ENCODE measurements at regions not wholly inside any gene's neighbourhood (a gene's known extent, or its start where the extent isn't known, plus 50 kb on each side); places are given as distances from the start of the nearest gene placed in this dataset.

- H3K27me3 ChIP-seq = no peaks in the 10 kb centered on the region
- H3K9me3 ChIP-seq = no peaks in the 10 kb centered on the region
- WGBS = 67% methylated on average over 2 of the region's 2 CpGs
- no peaks in the 10 kb centered on the region for H3K36me3 ChIP-seq
- H3K4me3 ChIP-seq = no peak overlapping the region
- intact Hi-C loops (cut with DNase I) = no loop called here
- no peaks in the 10 kb centered on the region for H3K4me1 ChIP-seq
- TF ChIP-seq POLR2A (IDR thresholded peaks at IDR 0.05; ENCODE audit: low read depth) (no peak), EP300 (IDR thresholded peaks at IDR 0.05) (no peak), CTCF (IDR thresholded peaks at IDR 0.05) (no peak), POLR2AphosphoS5 (IDR thresholded peaks at IDR 0.05) (no peak)
- no peak overlapping the region for H3K27ac ChIP-seq (replicated peaks in 1 of 4)
- DNase-seq (ENCODE audit: extremely low spot score) = no peak
These were observed 912.6 kb downstream of the TTLL7 start for GRCh38 chr1:83086346-83086745.

- Histone ChIP-seq H3K4me1 (no peaks in the 10 kb centered on the region), H3K27me3 (no peaks in the 10 kb centered on the region), H3K27ac (replicated peaks in 1 of 4) (no peak overlapping the region), H3K4me3 (no peak overlapping the region), H3K36me3 (no peaks in the 10 kb centered on the region), H3K9me3 (no peaks in the 10 kb centered on the region)
- intact Hi-C loops (cut with DNase I) = no loop called here
- no peak for DNase-seq (ENCODE audit: extremely low spot score)
- WGBS = 99% methylated on average over 2 of the region's 2 CpGs
- TF ChIP-seq POLR2A (IDR thresholded peaks at IDR 0.05; ENCODE audit: low read depth) (no peak), EP300 (IDR thresholded peaks at IDR 0.05) (no peak), CTCF (IDR thresholded peaks at IDR 0.05) (no peak), POLR2AphosphoS5 (IDR thresholded peaks at IDR 0.05) (no peak)
These were observed 915.2 kb downstream of the TTLL7 start for GRCh38 chr1:83083589-83084224.

GRCh38 chr1:83077411-83077810 is 921.5 kb downstream of the TTLL7 start:
- Histone ChIP-seq H3K4me3 (no peak overlapping the region), H3K27ac (replicated peaks in 1 of 4) (no peak overlapping the region), H3K4me1 (no peaks in the 10 kb centered on the region), H3K27me3 (no peaks in the 10 kb centered on the region), H3K36me3 (no peaks in the 10 kb centered on the region), H3K9me3 (no peaks in the 10 kb centered on the region)
- intact Hi-C loops (cut with DNase I) = no loop called here
- TF ChIP-seq POLR2AphosphoS5 (IDR thresholded peaks at IDR 0.05) = no peak
- TF ChIP-seq POLR2A (IDR thresholded peaks at IDR 0.05; ENCODE audit: low read depth) = no peak
- no peak for TF ChIP-seq EP300 (IDR thresholded peaks at IDR 0.05)
- TF ChIP-seq CTCF (IDR thresholded peaks at IDR 0.05) = no peak
- WGBS = 79% methylated on average over 2 of the region's 2 CpGs
- no peak for DNase-seq (ENCODE audit: extremely low spot score)

GRCh38 chr1:83075107-83075506 is 923.8 kb downstream of the TTLL7 start:
- DNase-seq (ENCODE audit: extremely low spot score) = no peak
- H3K27ac ChIP-seq (replicated peaks in 1 of 4) = no peak overlapping the region
- TF ChIP-seq CTCF (IDR thresholded peaks at IDR 0.05) = no peak
- no peak for TF ChIP-seq EP300 (IDR thresholded peaks at IDR 0.05)
- TF ChIP-seq POLR2A (IDR thresholded peaks at IDR 0.05; ENCODE audit: low read depth) = no peak
- no peak for TF ChIP-seq POLR2AphosphoS5 (IDR thresholded peaks at IDR 0.05)
- intact Hi-C loops (cut with DNase I) = no loop called here
- no peaks in the 10 kb centered on the region for H3K4me1 ChIP-seq
- H3K4me3 ChIP-seq = no peak overlapping the region
- 96% methylated on average over 1 of the region's 1 CpG for WGBS
- no peaks in the 10 kb centered on the region for H3K27me3 ChIP-seq
- no peaks in the 10 kb centered on the region for H3K9me3 ChIP-seq
- H3K36me3 ChIP-seq = no peaks in the 10 kb centered on the region

GRCh38 chr1:83067954-83068353 is 931.0 kb downstream of the TTLL7 start:
- WGBS = 95% methylated on average over 4 of the region's 4 CpGs

More at GRCh38 chr1:83067954-83068353, 931.0 kb downstream of the TTLL7 start:
- no peak for DNase-seq (ENCODE audit: extremely low spot score)
- H3K27me3 ChIP-seq = no peaks in the 10 kb centered on the region
- no peaks in the 10 kb centered on the region for H3K4me1 ChIP-seq
- H3K36me3 ChIP-seq = no peaks in the 10 kb centered on the region
- peaks cover 0 to 4% (median 0%) of the 10 kb centered on the region in 4 donors for H3K9me3 ChIP-seq
- intact Hi-C loops (cut with DNase I) = no loop called here
- no peak overlapping the region for H3K27ac ChIP-seq (replicated peaks in 1 of 4)
- H3K4me3 ChIP-seq = no peak overlapping the region
- TF ChIP-seq EP300 (IDR thresholded peaks at IDR 0.05) (no peak), POLR2AphosphoS5 (IDR thresholded peaks at IDR 0.05) (no peak), CTCF (IDR thresholded peaks at IDR 0.05) (no peak), POLR2A (IDR thresholded peaks at IDR 0.05; ENCODE audit: low read depth) (no peak)
